Gastroesophageal sphincter (tissue), 3 donors: ENCODE measurements at regions not wholly inside any gene's neighbourhood (a gene's known extent, or its start where the extent isn't known, plus 50 kb on each side); places are given as distances from the start of the nearest gene placed in this dataset.

Experiments
- CTCF ChIP-seq, 4 experiments: fragments of 200-600 bp in 2 of 4; fragments of 450-650 bp in 2 of 4; sonication (generic) in 1 of 4; IDR thresholded peaks; one replicate each; pipeline ENCODE4 v1.5.1; 2017 to 2019; ENCODE audit warnings: antibody characterized with exemption in 4 of 4, mild to moderate bottlenecking in 2 of 4, moderate library complexity in 2 of 4
- EP300 ChIP-seq: sonication (generic); formaldehyde crosslinking; IDR thresholded peaks from one replicate; pipeline ENCODE4 v1.6.1; 2017; ENCODE audit warnings: antibody characterized with exemption, mild to moderate bottlenecking
- POLR2A ChIP-seq, 2 donors: fragments of 450-650 bp; IDR thresholded peaks; one replicate each; pipeline ENCODE4 v1.6.1; 2017; ENCODE audit warnings: antibody characterized with exemption in 2 of 2, mild to moderate bottlenecking in 2 of 2, moderate library complexity in 1 of 2

- TF ChIP-seq CTCF (IDR thresholded peaks at IDR 0.05): no peak
- TF ChIP-seq EP300: no peak
- no peak for TF ChIP-seq POLR2A (IDR thresholded peaks at IDR 0.05)
Observed at GRCh38 chr17:13415871-13416416, 185.8 kb downstream of the HS3ST3A1 start.
